ENCODE measurements at regions not wholly inside any gene's neighbourhood (a gene's known extent, or its start where the extent isn't known, plus 50 kb on each side); places are given as distances from the start of the nearest gene placed in this dataset.

DNA sequence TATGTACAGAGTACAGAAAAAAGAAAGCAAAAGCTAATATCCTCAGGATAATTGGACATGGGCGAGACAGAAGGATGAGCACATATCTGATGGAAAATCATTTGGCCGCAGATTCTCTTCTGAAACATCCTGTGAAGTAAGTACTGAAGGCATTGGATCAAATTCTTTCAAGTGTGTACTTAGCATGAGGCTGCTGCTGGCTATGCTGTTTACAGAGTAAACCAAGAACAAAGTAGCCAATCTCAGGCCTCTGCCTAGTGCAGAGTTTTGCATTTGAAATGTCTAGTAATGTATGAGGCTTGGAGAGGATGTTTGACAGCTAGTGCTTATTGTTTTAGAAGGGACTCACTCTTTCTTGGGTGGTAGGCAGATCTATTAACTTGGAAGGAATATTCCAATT, 128.5 kb downstream of the MAGEC2 start:
- no peak for ATAC-seq
- TF ChIP-seq ZFP3 (CRISPR knock-in tag; IDR thresholded peaks at IDR 0.05) = no peak
- no peak for TF ChIP-seq SNAI2 (CRISPR knock-in tag; IDR thresholded peaks at IDR 0.05)
- no peak for TF ChIP-seq ZC3H10 (CRISPR knock-in tag; IDR thresholded peaks at IDR 0.05)
- no peak for TF ChIP-seq ZFP30 (CRISPR knock-in tag; IDR thresholded peaks at IDR 0.05)
- TF ChIP-seq ZNF565 (CRISPR knock-in tag; conservative IDR thresholded peaks at IDR 0.05; ENCODE audit: low read depth) = no peak
- TF ChIP-seq, protein P1, sequence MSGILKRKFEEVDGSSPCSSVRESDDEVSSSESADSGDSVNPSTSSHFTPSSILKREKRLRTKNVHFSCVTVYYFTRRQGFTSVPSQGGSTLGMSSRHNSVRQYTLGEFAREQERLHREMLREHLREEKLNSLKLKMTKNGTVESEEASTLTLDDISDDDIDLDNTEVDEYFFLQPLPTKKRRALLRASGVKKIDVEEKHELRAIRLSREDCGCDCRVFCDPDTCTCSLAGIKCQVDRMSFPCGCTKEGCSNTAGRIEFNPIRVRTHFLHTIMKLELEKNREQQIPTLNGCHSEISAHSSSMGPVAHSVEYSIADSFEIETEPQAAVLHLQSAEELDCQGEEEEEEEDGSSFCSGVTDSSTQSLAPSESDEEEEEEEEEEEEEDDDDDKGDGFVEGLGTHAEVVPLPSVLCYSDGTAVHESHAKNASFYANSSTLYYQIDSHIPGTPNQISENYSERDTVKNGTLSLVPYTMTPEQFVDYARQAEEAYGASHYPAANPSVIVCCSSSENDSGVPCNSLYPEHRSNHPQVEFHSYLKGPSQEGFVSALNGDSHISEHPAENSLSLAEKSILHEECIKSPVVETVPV (CRISPR knock-in tag; IDR thresholded peaks at IDR 0.05) = no peak
- TF ChIP-seq ZNF8 (CRISPR knock-in tag; IDR thresholded peaks at IDR 0.05) = no peak
- no peak for TF ChIP-seq ISL1 (CRISPR knock-in tag; IDR thresholded peaks at IDR 0.05)
- TF ChIP-seq, protein P2, sequence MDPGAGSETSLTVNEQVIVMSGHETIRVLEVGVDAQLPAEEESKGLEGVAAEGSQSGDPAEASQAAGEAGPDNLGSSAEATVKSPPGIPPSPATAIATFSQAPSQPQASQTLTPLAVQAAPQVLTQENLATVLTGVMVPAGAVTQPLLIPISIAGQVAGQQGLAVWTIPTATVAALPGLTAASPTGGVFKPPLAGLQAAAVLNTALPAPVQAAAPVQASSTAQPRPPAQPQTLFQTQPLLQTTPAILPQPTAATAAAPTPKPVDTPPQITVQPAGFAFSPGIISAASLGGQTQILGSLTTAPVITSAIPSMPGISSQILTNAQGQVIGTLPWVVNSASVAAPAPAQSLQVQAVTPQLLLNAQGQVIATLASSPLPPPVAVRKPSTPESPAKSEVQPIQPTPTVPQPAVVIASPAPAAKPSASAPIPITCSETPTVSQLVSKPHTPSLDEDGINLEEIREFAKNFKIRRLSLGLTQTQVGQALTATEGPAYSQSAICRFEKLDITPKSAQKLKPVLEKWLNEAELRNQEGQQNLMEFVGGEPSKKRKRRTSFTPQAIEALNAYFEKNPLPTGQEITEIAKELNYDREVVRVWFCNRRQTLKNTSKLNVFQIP (CRISPR knock-in tag; IDR thresholded peaks at IDR 0.05; ENCODE audit: borderline replicate concordance, low read depth) = no peak
- TF ChIP-seq, protein P3, sequence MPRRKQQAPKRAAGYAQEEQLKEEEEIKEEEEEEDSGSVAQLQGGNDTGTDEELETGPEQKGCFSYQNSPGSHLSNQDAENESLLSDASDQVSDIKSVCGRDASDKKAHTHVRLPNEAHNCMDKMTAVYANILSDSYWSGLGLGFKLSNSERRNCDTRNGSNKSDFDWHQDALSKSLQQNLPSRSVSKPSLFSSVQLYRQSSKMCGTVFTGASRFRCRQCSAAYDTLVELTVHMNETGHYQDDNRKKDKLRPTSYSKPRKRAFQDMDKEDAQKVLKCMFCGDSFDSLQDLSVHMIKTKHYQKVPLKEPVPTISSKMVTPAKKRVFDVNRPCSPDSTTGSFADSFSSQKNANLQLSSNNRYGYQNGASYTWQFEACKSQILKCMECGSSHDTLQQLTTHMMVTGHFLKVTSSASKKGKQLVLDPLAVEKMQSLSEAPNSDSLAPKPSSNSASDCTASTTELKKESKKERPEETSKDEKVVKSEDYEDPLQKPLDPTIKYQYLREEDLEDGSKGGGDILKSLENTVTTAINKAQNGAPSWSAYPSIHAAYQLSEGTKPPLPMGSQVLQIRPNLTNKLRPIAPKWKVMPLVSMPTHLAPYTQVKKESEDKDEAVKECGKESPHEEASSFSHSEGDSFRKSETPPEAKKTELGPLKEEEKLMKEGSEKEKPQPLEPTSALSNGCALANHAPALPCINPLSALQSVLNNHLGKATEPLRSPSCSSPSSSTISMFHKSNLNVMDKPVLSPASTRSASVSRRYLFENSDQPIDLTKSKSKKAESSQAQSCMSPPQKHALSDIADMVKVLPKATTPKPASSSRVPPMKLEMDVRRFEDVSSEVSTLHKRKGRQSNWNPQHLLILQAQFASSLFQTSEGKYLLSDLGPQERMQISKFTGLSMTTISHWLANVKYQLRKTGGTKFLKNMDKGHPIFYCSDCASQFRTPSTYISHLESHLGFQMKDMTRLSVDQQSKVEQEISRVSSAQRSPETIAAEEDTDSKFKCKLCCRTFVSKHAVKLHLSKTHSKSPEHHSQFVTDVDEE (CRISPR knock-in tag; IDR thresholded peaks at IDR 0.05) = no peak
- no peak for TF ChIP-seq RARB (CRISPR knock-in tag; IDR thresholded peaks at IDR 0.05)
- no peak for TF ChIP-seq CSDC2 (CRISPR knock-in tag; IDR thresholded peaks at IDR 0.05)
- TF ChIP-seq GLIS3 (CRISPR knock-in tag; IDR thresholded peaks at IDR 0.05) = no peak
- TF ChIP-seq ESRRG (CRISPR knock-in tag; IDR thresholded peaks at IDR 0.05) = no peak
- no peak for TF ChIP-seq PPARA (CRISPR knock-in tag; IDR thresholded peaks at IDR 0.05; ENCODE audit: borderline replicate concordance)
- TF ChIP-seq BACH2 (CRISPR knock-in tag; IDR thresholded peaks at IDR 0.05; ENCODE audit: borderline replicate concordance) = no peak
- TF ChIP-seq, protein P4, sequence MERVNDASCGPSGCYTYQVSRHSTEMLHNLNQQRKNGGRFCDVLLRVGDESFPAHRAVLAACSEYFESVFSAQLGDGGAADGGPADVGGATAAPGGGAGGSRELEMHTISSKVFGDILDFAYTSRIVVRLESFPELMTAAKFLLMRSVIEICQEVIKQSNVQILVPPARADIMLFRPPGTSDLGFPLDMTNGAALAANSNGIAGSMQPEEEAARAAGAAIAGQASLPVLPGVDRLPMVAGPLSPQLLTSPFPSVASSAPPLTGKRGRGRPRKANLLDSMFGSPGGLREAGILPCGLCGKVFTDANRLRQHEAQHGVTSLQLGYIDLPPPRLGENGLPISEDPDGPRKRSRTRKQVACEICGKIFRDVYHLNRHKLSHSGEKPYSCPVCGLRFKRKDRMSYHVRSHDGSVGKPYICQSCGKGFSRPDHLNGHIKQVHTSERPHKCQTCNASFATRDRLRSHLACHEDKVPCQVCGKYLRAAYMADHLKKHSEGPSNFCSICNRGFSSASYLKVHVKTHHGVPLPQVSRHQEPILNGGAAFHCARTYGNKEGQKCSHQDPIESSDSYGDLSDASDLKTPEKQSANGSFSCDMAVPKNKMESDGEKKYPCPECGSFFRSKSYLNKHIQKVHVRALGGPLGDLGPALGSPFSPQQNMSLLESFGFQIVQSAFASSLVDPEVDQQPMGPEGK (CRISPR knock-in tag; IDR thresholded peaks at IDR 0.05; ENCODE audit: borderline replicate concordance) = no peak
- TF ChIP-seq ZNF70 (CRISPR knock-in tag; IDR thresholded peaks at IDR 0.05) = no peak
- TF ChIP-seq, protein P5, sequence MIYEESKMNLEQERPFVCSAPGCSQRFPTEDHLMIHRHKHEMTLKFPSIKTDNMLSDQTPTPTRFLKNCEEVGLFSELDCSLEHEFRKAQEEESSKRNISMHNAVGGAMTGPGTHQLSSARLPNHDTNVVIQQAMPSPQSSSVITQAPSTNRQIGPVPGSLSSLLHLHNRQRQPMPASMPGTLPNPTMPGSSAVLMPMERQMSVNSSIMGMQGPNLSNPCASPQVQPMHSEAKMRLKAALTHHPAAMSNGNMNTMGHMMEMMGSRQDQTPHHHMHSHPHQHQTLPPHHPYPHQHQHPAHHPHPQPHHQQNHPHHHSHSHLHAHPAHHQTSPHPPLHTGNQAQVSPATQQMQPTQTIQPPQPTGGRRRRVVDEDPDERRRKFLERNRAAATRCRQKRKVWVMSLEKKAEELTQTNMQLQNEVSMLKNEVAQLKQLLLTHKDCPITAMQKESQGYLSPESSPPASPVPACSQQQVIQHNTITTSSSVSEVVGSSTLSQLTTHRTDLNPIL (CRISPR knock-in tag; IDR thresholded peaks at IDR 0.05; ENCODE audit: low read depth) = no peak
- no peak for TF ChIP-seq TOX (CRISPR knock-in tag; IDR thresholded peaks at IDR 0.05; ENCODE audit: borderline replicate concordance)

DNA sequence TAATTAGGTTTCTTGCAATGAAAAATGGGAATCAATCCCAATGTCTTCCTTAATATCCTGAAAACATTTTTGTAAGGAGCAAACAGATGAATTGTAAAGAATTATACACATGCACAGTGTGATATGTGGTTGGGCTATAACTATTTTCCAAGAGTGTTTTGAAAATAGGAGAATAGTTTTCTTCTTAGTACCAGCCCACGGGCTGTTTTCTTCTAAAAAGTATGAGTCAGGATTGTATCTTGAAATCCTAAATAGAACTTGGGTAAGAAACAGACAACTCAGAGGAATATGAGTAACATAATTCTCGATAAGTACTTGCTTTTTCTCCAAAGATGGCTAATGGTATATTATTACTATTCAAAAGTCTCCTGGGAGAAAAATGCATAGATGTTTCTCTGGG, 136.7 kb downstream of the MAGEC2 start:
- ATAC-seq = no peak
- TF ChIP-seq ZFP30 (CRISPR knock-in tag; IDR thresholded peaks at IDR 0.05) (no peak), TOX (CRISPR knock-in tag; IDR thresholded peaks at IDR 0.05; ENCODE audit: borderline replicate concordance) (no peak), ZFP3 (CRISPR knock-in tag; IDR thresholded peaks at IDR 0.05) (no peak), OSR1 (CRISPR knock-in tag; IDR thresholded peaks at IDR 0.05) (no peak), ZNF70 (CRISPR knock-in tag; IDR thresholded peaks at IDR 0.05) (no peak), ZNF565 (CRISPR knock-in tag; conservative IDR thresholded peaks at IDR 0.05; ENCODE audit: low read depth) (no peak), PPARA (CRISPR knock-in tag; IDR thresholded peaks at IDR 0.05; ENCODE audit: borderline replicate concordance) (no peak), GLIS3 (CRISPR knock-in tag; IDR thresholded peaks at IDR 0.05) (no peak), ESRRG (CRISPR knock-in tag; IDR thresholded peaks at IDR 0.05) (no peak), BACH2 (CRISPR knock-in tag; IDR thresholded peaks at IDR 0.05; ENCODE audit: borderline replicate concordance) (no peak)
- TF ChIP-seq, protein P2 (CRISPR knock-in tag; IDR thresholded peaks at IDR 0.05; ENCODE audit: borderline replicate concordance, low read depth) = no peak
- TF ChIP-seq, protein P4 (CRISPR knock-in tag; IDR thresholded peaks at IDR 0.05; ENCODE audit: borderline replicate concordance) = no peak
- TF ChIP-seq, protein P1 (CRISPR knock-in tag; IDR thresholded peaks at IDR 0.05) = no peak
- TF ChIP-seq, protein P3 (CRISPR knock-in tag; IDR thresholded peaks at IDR 0.05) = no peak

Measured in SK-N-SH treated with all-trans-retinoic acid at 6 μM for 48 hours (cell line).